OCI-LY1 (cell line): ENCODE measurements at regions not wholly inside any gene's neighbourhood (a gene's known extent, or its start where the extent isn't known, plus 50 kb on each side); places are given as distances from the start of the nearest gene placed in this dataset.

Experiments
- H2AFZ ChIP-seq: fragments of 200-600 bp; sonication (generic), shearing (Covaris generic); 2 replicates; pipeline ENCODE4 v1.6.0; 2014; ENCODE audit warnings: antibody characterized with exemption, mild to moderate bottlenecking, low read length
- H3F3A ChIP-seq: fragments of 200-600 bp; sonication (generic), shearing (Covaris generic); 2 replicates; pipeline ENCODE4 v1.6.0; 2014; ENCODE audit warnings: mild to moderate bottlenecking, antibody characterized with exemption, low read length, moderate library complexity; ENCODE audit not compliant: insufficient read depth
- H3K27ac ChIP-seq: fragments of 200-600 bp; sonication (generic); 2 replicates; pipeline ENCODE4 v1.5.1; 2014; ENCODE audit warnings: low read length, mixed run types, mild to moderate bottlenecking, low read depth; ENCODE audit not compliant: poor library complexity, severe bottlenecking
- H3K27me3 ChIP-seq: fragments of 200-600 bp; sonication (generic); 2 replicates; pipeline ENCODE4 v1.6.0; 2014; ENCODE audit warnings: antibody characterized with exemption, mild to moderate bottlenecking, low read length, moderate library complexity; ENCODE audit not compliant: insufficient read depth
- H3K36me3 ChIP-seq: fragments of 200-600 bp; sonication (generic); 2 replicates; pipeline ENCODE4 v1.6.1; 2014; ENCODE audit warnings: mild to moderate bottlenecking, antibody characterized with exemption, low read length, moderate library complexity, mixed read lengths; ENCODE audit not compliant: insufficient read depth
- H3K4me1 ChIP-seq: fragments of 200-600 bp; sonication (generic); 2 replicates; pipeline ENCODE4 v1.5.1; 2014; ENCODE audit warnings: mild to moderate bottlenecking, low read length, moderate library complexity; ENCODE audit not compliant: insufficient read depth, severe bottlenecking
- H3K4me2 ChIP-seq: fragments of 200-600 bp; sonication (generic), shearing (Covaris generic); 2 replicates; pipeline ENCODE4 v1.6.1; 2014; ENCODE audit warnings: low read length
- H3K4me3 ChIP-seq: fragments of 200-600 bp; sonication (generic); 2 replicates; pipeline ENCODE4 v1.5.1; 2014; ENCODE audit warnings: low read length, low read depth, mild to moderate bottlenecking, mixed read lengths; ENCODE audit not compliant: poor library complexity, severe bottlenecking
- H3K79me2 ChIP-seq: fragments of 200-600 bp; shearing (Covaris generic); 2 replicates; pipeline ENCODE4 v1.6.1; 2016; ENCODE audit warnings: mixed run types, low read length, mixed read lengths; ENCODE audit not compliant: insufficient read depth
- H3K9ac ChIP-seq: fragments of 200-600 bp; sonication (generic), shearing (Covaris generic); 2 replicates; pipeline ENCODE4 v1.6.1; 2014; ENCODE audit warnings: mild to moderate bottlenecking, low read length, mixed read lengths
- H3K9me2 ChIP-seq: fragments of 200-600 bp; sonication (generic), shearing (Covaris generic); 2 replicates; pipeline ENCODE4 v1.6.1; 2014; ENCODE audit warnings: low read depth, mild to moderate bottlenecking, low read length, mixed read lengths
- H3K9me3 ChIP-seq: fragments of 200-600 bp; shearing (Covaris generic); 2 replicates; pipeline ENCODE4 v1.6.1; 2014; ENCODE audit warnings: low read length, mixed read lengths
- H4K20me1 ChIP-seq: fragments of 200-600 bp; sonication (generic), shearing (Covaris generic); 2 replicates; pipeline ENCODE4 v1.6.0; 2016; ENCODE audit warnings: mild to moderate bottlenecking, low read length; ENCODE audit not compliant: insufficient read depth
- CTCF ChIP-seq: fragments of 200-600 bp; sonication (generic), shearing (Covaris generic); IDR thresholded peaks from 2 replicates; pipeline ENCODE4 v1.5.1; 2017; ENCODE audit warnings: mild to moderate bottlenecking, antibody characterized with exemption, low read length, moderate library complexity, mixed read lengths
- EZH2 ChIP-seq: fragments of 200-600 bp; sonication (generic), shearing (Covaris generic); IDR thresholded peaks from 2 replicates; pipeline ENCODE4 v1.8.0; 2017; ENCODE audit warnings: borderline replicate concordance, mixed run types, mild to moderate bottlenecking, antibody characterized with exemption, low read length, moderate library complexity, mixed read lengths

GRCh38 chr6:109262261-109262660, 120.0 kb downstream of the CD164 start:
- Histone ChIP-seq H4K20me1 (no peaks in the 10 kb centered on the region), H3K36me3 (no peaks in the 10 kb centered on the region), H3K4me2 (no peak overlapping the region), H2AFZ (no peak overlapping the region), H3K9ac (no peak overlapping the region), H3K4me1 (no peaks in the 10 kb centered on the region), H3K79me2 (no peaks in the 10 kb centered on the region), H3F3A (no peaks in the 10 kb centered on the region), H3K27me3 (no peaks in the 10 kb centered on the region), H3K9me3 (no peaks in the 10 kb centered on the region), H3K4me3 (no peak overlapping the region), H3K27ac (no peak overlapping the region), H3K9me2 (no peaks in the 10 kb centered on the region)
- no peak for TF ChIP-seq CTCF
- no peak for TF ChIP-seq EZH2

GRCh38 chr6:109261811-109262210, 120.5 kb downstream of the CD164 start:
- Histone ChIP-seq H3K9ac (no peak overlapping the region), H3K9me3 (no peaks in the 10 kb centered on the region), H3K36me3 (no peaks in the 10 kb centered on the region), H4K20me1 (no peaks in the 10 kb centered on the region), H3K27me3 (no peaks in the 10 kb centered on the region), H3K9me2 (no peaks in the 10 kb centered on the region), H3K79me2 (no peaks in the 10 kb centered on the region), H3F3A (no peaks in the 10 kb centered on the region), H3K27ac (no peak overlapping the region), H3K4me1 (no peaks in the 10 kb centered on the region), H3K4me3 (no peak overlapping the region), H2AFZ (no peak overlapping the region), H3K4me2 (no peak overlapping the region)
- TF ChIP-seq EZH2 (no peak), CTCF (no peak)

DNA sequence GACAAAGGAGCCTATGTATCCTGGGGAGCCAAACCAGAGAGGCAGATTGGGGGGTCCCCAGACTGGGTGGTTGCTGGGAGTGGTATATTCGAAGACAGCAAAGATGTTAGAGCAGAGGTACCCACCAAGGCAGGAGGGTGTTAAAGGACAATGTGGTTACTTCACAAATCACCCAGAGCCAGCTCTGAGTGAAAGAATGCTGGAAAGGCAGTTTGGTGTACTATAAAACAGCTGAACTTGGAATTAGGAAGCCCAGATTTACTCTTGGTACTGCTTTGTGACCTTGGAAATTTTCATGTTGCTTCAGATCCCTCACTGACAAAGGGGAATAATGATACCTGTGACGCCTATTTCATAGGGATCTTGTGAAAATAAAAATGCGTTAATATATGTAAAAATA, 121.6 kb downstream of the CD164 start:
- H3K9me3 ChIP-seq = no peaks in the 10 kb centered on the region
- no peak overlapping the region for H2AFZ ChIP-seq

More for the DNA sequence above, 121.6 kb downstream of the CD164 start:
- Histone ChIP-seq H3K27me3 (no peaks in the 10 kb centered on the region), H3K36me3 (no peaks in the 10 kb centered on the region), H4K20me1 (no peaks in the 10 kb centered on the region), H3K4me3 (no peak overlapping the region), H3K9ac (no peak overlapping the region), H3K4me2 (no peak overlapping the region), H3K9me2 (no peaks in the 10 kb centered on the region), H3K4me1 (no peaks in the 10 kb centered on the region), H3F3A (no peaks in the 10 kb centered on the region), H3K27ac (no peak overlapping the region), H3K79me2 (no peaks in the 10 kb centered on the region)
- no peak for TF ChIP-seq CTCF
- no peak for TF ChIP-seq EZH2
